Thymus (tissue), 11 donors: ENCODE measurements at regions not wholly inside any gene's neighbourhood (a gene's known extent, or its start where the extent isn't known, plus 50 kb on each side); places are given as distances from the start of the nearest gene placed in this dataset.

Experiments used
- DNase-seq, 9 donors: peaks; one replicate each; pipeline ENCODE4 v3.0.0-alpha.2; 2013; ENCODE audit warnings: low spot score in 9 of 9, low read depth in 6 of 9, missing footprints in 1 of 9
- H3K27ac ChIP-seq, 2 donors: one replicate each; pipeline ENCODE4 v1.5.1; 2013; ENCODE audit warnings: control low read depth in 1 of 2, low read depth in 1 of 2, low read length in 1 of 2, mild to moderate bottlenecking in 1 of 2, moderate library complexity in 1 of 2
- H3K27me3 ChIP-seq, 2 donors: one replicate each; pipeline ENCODE4 v1.5.1; 2013; ENCODE audit warnings: low read length in 1 of 2; ENCODE audit not compliant: control insufficient read depth in 2 of 2, insufficient read depth in 1 of 2
- H3K36me3 ChIP-seq, 2 donors: one replicate each; pipeline ENCODE4 v1.5.1; 2013; ENCODE audit warnings: low read length in 1 of 2, mild to moderate bottlenecking in 1 of 2, moderate library complexity in 1 of 2; ENCODE audit not compliant: control insufficient read depth in 2 of 2, insufficient read depth in 2 of 2
- H3K4me1 ChIP-seq, 2 donors: one replicate each; pipeline ENCODE4 v1.5.1; 2013; ENCODE audit warnings: low read length in 2 of 2; ENCODE audit not compliant: control insufficient read depth in 2 of 2, insufficient read depth in 2 of 2
- H3K4me3 ChIP-seq, 2 donors: one replicate each; pipeline ENCODE4 v1.5.1; 2013; ENCODE audit warnings: low read length in 2 of 2, control low read depth in 1 of 2, mild to moderate bottlenecking in 1 of 2
- H3K9me3 ChIP-seq, 2 donors: one replicate each; pipeline ENCODE4 v1.5.1; 2013; ENCODE audit warnings: low read length in 1 of 2, mild to moderate bottlenecking in 1 of 2; ENCODE audit not compliant: control insufficient read depth in 2 of 2, insufficient read depth in 1 of 2
- WGBS: extraction: QIAGEN DNeasy Blood & Tissue Kit; methylation state at CpG from one replicate; pipeline ENCODE4 v1.1.7; 2013; 5-methylcytosine and 5-hydroxymethylcytosine counted together
- donor health status: healthy.

DNA sequence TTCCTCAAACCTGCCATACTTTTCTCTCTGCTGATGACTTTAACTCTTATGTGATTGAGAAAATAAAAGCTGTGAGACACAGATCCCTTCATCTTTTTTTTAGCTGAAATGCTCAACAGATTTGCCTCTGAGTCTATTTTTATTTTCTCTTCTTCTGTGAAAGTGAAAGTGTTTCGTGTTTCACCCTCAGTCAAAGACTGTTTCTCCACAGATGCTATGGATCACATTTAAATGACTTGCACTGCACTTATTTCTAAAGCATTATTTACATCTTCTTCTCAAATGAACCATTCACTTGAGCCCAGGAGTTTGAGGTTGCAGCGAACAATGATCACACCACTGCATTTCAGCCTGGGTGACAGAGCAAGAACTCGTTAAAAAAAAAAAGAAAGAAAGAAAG lies 890.1 kb upstream of the PCDH20 start:
- WGBS: 67% methylated on average over 3 of the region's 3 CpGs
- no peak for DNase-seq
- Histone ChIP-seq H3K9me3 (no peaks in the 10 kb centered on the region), H3K27ac (no peak overlapping the region), H3K36me3 (no peaks in the 10 kb centered on the region), H3K4me3 (no peak overlapping the region), H3K27me3 (no peaks in the 10 kb centered on the region), H3K4me1 (no peaks in the 10 kb centered on the region)

GRCh38 chr13:62302341-62302740 lies 886.7 kb upstream of the PCDH20 start:
- H3K27me3 ChIP-seq: no peaks in the 10 kb centered on the region
- no peaks in the 10 kb centered on the region for H3K9me3 ChIP-seq
- H3K36me3 ChIP-seq: no peaks in the 10 kb centered on the region
- H3K4me1 ChIP-seq: no peaks in the 10 kb centered on the region
- H3K27ac ChIP-seq: no peak overlapping the region
- no peak for DNase-seq
- 93% methylated on average over 2 of the region's 2 CpGs for WGBS
- H3K4me3 ChIP-seq: no peak overlapping the region

GRCh38 chr13:62299988-62300387 lies 884.3 kb upstream of the PCDH20 start:
- H3K9me3 ChIP-seq: no peaks in the 10 kb centered on the region
- H3K27ac ChIP-seq: no peak overlapping the region
- no peak overlapping the region for H3K4me3 ChIP-seq
- WGBS: 73% methylated on average over 3 of the region's 3 CpGs
- H3K4me1 ChIP-seq: no peaks in the 10 kb centered on the region
- DNase-seq: no peak
- H3K36me3 ChIP-seq: no peaks in the 10 kb centered on the region
- H3K27me3 ChIP-seq: no peaks in the 10 kb centered on the region

DNA sequence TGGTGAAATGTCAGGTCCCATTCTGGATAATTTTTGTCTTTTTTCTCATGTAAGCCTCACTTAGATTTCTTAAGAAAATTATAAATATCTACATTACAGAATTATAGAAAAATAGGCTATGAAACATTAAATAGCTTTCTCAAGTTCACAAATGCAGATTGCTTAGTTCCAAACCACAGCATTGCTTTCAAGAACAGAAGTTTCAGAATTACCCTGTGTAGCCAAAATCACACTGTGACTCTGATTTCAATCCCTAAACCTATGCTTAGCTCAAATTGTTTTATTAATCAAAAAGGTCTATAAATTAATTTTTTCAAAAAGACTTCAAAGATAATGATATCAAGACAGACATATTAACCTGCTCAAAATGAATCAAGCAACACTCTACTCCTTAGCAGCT lies 881.2 kb upstream of the PCDH20 start:
- H3K4me1 ChIP-seq: no peaks in the 10 kb centered on the region
- no peak overlapping the region for H3K27ac ChIP-seq
- no peaks in the 10 kb centered on the region for H3K36me3 ChIP-seq
- H3K4me3 ChIP-seq: no peak overlapping the region
- H3K9me3 ChIP-seq: no peaks in the 10 kb centered on the region
- no peaks in the 10 kb centered on the region for H3K27me3 ChIP-seq
- no peak for DNase-seq

- Histone ChIP-seq H3K4me3 (no peak overlapping the region), H3K27ac (no peak overlapping the region), H3K27me3 (no peaks in the 10 kb centered on the region), H3K36me3 (no peaks in the 10 kb centered on the region), H3K9me3 (no peaks in the 10 kb centered on the region), H3K4me1 (no peaks in the 10 kb centered on the region)
- WGBS: 67% methylated on average over 4 of the region's 4 CpGs
- no peak for DNase-seq
Observed at GRCh38 chr13:62294244-62294643, 878.6 kb upstream of the PCDH20 start.

DNA sequence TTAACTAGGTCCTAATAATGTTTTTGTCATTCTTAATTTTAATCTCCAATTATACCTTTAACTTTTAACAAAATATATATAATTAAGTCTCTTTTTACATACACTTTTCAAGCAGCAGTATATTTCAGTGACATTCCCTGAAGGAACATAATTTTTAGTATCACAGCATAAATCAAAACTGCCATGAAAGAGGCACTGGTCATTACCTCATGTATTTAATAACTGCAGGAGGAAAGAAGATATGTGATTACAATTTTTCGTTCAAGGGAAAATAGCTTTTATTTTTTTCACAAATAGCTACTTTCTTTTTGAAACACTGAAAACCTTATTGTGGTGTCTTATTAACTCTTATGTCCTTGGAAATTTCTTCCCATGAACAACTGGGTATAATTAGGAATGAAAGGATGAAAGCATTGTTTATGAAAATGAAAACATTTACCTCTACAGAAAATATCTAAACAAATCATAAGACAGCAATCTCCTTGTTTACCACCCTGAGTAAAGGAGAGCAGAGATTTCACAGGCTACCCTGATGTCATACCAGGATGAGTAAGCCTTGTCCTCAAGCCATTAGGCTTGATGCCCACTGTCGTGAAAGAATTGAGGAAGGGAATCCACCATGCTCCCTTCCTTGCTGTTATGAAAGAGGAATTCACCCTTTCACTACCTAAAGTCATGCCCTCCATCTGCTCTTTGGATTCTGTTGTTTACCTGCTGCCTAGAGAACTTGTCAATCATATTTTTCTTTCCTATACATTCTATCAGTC lies 877.2 kb upstream of the PCDH20 start:
- WGBS: 70% methylated on average over 2 of the region's 2 CpGs
- H3K9me3 ChIP-seq: no peaks in the 10 kb centered on the region
- no peak for DNase-seq
- no peaks in the 10 kb centered on the region for H3K4me1 ChIP-seq
- H3K4me3 ChIP-seq: no peak overlapping the region
- H3K27me3 ChIP-seq: no peaks in the 10 kb centered on the region
- no peaks in the 10 kb centered on the region for H3K36me3 ChIP-seq
- no peak overlapping the region for H3K27ac ChIP-seq

DNA sequence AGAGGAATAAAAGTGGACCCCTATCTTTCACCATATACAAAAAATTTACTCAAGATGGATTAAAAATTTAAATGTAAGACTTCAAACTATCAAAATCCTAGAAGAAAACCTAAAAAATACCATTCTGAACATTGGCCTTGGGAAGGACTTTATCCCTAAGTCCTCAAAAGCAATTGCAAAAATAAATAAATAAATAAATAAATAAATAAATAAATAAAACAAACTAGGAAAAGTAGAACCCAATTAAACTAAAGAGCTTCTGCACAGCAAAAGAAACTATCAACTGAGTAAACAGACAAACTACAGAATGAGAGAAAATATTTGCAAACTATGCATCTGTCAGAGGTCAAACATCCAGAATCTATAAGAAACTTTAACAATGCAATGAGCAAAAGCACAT lies 874.9 kb upstream of the PCDH20 start:
- no peak for DNase-seq
- H3K9me3 ChIP-seq: no peaks in the 10 kb centered on the region
- no peaks in the 10 kb centered on the region for H3K36me3 ChIP-seq
- H3K4me3 ChIP-seq: no peak overlapping the region
- no peak overlapping the region for H3K27ac ChIP-seq
- H3K4me1 ChIP-seq: no peaks in the 10 kb centered on the region
- H3K27me3 ChIP-seq: no peaks in the 10 kb centered on the region

GRCh38 chr13:62287764-62288163 lies 872.1 kb upstream of the PCDH20 start:
- no peak for DNase-seq
- Histone ChIP-seq H3K4me1 (no peaks in the 10 kb centered on the region), H3K27me3 (no peaks in the 10 kb centered on the region), H3K27ac (no peak overlapping the region), H3K9me3 (no peaks in the 10 kb centered on the region), H3K4me3 (no peak overlapping the region), H3K36me3 (no peaks in the 10 kb centered on the region)
- 88% methylated on average over 2 of the region's 2 CpGs for WGBS

DNA sequence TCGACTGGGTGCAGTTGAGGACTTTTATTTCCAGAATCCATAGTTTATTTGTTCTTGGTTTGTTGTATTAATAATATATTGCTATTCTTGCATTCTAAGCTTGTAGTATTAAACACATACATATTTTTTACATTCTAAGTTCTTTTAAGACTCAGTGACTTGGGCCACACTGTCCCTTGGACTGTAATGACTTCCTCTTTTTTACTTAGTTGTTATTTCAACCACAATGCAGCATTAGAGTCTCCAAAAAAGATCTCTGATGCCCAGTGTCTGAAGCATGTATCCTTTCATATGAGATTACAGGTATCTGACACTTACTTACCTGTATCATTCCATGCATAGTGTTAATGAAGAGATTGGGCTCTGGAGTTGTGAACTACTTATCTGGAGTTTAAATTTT lies 864.9 kb upstream of the PCDH20 start:
- Histone ChIP-seq H3K4me3 (no peak overlapping the region), H3K9me3 (no peaks in the 10 kb centered on the region), H3K4me1 (no peaks in the 10 kb centered on the region), H3K27me3 (no peaks in the 10 kb centered on the region), H3K36me3 (no peaks in the 10 kb centered on the region), H3K27ac (no peak overlapping the region)
- DNase-seq: no peak
- WGBS: 87% methylated on average over 1 of the region's 1 CpG

DNA sequence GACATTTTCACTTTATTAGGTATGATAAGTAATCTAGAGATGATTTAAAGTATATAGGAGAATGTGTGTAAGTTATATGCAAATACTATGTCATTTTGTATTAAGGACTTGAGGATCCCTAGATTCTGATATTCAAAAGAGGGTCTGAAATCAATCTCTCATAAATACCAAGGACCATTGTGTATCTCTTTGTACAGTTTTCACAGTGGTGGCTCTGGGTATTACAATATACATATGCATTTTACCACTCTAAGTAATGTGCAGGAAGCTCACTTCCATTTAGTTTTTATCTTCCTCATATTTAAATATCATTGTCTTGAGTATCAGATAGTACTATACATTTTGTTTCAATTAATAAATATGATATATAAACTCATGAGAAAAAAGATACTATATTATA lies 862.6 kb upstream of the PCDH20 start:
- Histone ChIP-seq H3K27me3 (no peaks in the 10 kb centered on the region), H3K27ac (no peak overlapping the region), H3K9me3 (no peaks in the 10 kb centered on the region), H3K4me1 (no peaks in the 10 kb centered on the region), H3K4me3 (no peak overlapping the region), H3K36me3 (no peaks in the 10 kb centered on the region)
- DNase-seq: no peak
